Gastrocnemius medialis (tissue), 4 donors: ENCODE measurements at regions not wholly inside any gene's neighbourhood (a gene's known extent, or its start where the extent isn't known, plus 50 kb on each side); places are given as distances from the start of the nearest gene placed in this dataset.

Experiments
- POLR2A ChIP-seq, 2 donors: fragments of 450-650 bp; IDR thresholded peaks; one replicate each; pipeline ENCODE4 v1.6.1; 2017; ENCODE audit warnings: antibody characterized with exemption in 2 of 2, mild to moderate bottlenecking in 2 of 2, moderate library complexity in 2 of 2
- TF ChIP-seq, protein P1 (sequence below), 5 experiments: fragments of 450-650 bp in 3 of 5; fragments of 200-600 bp in 2 of 5; sonication (generic) in 2 of 5; IDR thresholded peaks in 4 of 5; conservative IDR thresholded peaks in 1 of 5; 1 replicate in 4 of 5; 2 replicates in 1 of 5; pipeline ENCODE4 v1.5.1; 2016 to 2019; ENCODE audit warnings: antibody characterized with exemption in 5 of 5, mild to moderate bottlenecking in 3 of 5, moderate library complexity in 3 of 5

DNA sequence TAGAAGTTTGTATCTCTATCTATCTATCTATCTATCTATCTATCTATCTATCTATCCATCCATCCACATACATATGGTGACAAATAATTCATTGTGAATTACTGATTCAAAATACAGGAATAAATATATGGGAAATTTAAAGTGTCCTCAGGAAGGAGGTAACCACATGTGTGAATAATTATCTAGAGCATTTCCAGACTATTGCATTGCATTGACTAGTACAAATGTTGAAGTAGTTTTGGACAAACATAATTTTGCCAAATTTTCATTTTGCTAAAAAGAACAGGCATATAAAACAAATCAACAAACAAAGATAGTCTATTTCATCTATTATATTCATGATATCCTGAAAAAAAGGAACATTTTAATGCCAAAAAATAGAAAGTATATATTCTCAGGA lies 192.7 kb downstream of the UTRN start:
- TF ChIP-seq, protein P1, sequence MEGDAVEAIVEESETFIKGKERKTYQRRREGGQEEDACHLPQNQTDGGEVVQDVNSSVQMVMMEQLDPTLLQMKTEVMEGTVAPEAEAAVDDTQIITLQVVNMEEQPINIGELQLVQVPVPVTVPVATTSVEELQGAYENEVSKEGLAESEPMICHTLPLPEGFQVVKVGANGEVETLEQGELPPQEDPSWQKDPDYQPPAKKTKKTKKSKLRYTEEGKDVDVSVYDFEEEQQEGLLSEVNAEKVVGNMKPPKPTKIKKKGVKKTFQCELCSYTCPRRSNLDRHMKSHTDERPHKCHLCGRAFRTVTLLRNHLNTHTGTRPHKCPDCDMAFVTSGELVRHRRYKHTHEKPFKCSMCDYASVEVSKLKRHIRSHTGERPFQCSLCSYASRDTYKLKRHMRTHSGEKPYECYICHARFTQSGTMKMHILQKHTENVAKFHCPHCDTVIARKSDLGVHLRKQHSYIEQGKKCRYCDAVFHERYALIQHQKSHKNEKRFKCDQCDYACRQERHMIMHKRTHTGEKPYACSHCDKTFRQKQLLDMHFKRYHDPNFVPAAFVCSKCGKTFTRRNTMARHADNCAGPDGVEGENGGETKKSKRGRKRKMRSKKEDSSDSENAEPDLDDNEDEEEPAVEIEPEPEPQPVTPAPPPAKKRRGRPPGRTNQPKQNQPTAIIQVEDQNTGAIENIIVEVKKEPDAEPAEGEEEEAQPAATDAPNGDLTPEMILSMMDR (IDR thresholded peaks at IDR 0.05 in 4 of 5, conservative IDR thresholded peaks at IDR 0.05 in 1 of 5): no peak
- TF ChIP-seq POLR2A (IDR thresholded peaks at IDR 0.05): no peak
